ENCODE measurements at regions not wholly inside any gene's neighbourhood (a gene's known extent, or its start where the extent isn't known, plus 50 kb on each side); places are given as distances from the start of the nearest gene placed in this dataset.

GRCh38 chr11:92340839-92341238 lies 116.2 kb downstream of the FAT3 start:
- no peak overlapping the region for H3K4me3 Mint-ChIP-seq
- Histone ChIP-seq H2BK20ac (ENCODE audit: low read depth, low read length, poor library complexity, severe bottlenecking) (no peak overlapping the region), H3K27ac (ENCODE audit: insufficient read length, low read depth, low read length) (no peak overlapping the region), H3T11ph (ENCODE audit: low read length) (no peak overlapping the region), H3K4ac (ENCODE audit: low read depth, low read length) (no peak overlapping the region), H3K27me3 (ENCODE audit: insufficient read depth, low read length) (0 out of 2 replicates have a peak, but pooled peaks cover 2% of the 10 kb centered on the region), H2BK120ac (ENCODE audit: low read depth, low read length, poor library complexity, severe bottlenecking) (no peak overlapping the region), H3K4me2 (ENCODE audit: insufficient read depth, insufficient read length, low read length) (no peak overlapping the region), H4K8ac (replicated peaks; ENCODE audit: insufficient read length, low read depth, low read length) (no peak overlapping the region), H3K14ac (ENCODE audit: insufficient read depth, low read length) (no peak overlapping the region), H3K79me2 (ENCODE audit: insufficient read depth, low read length) (peaks cover 4% of the 10 kb centered on the region; the same call in 1 of the 2 replicates), H3K23me2 (ENCODE audit: insufficient read length, low read depth, low read length, poor library complexity, severe bottlenecking) (no peaks in the 10 kb centered on the region), H3K4me1 (ENCODE audit: insufficient read depth, low read length) (no peaks in the 10 kb centered on the region; the same call in none of the 2 replicates), H2BK12ac (ENCODE audit: insufficient read length, low read depth, low read length) (no peak overlapping the region), H2AFZ (ENCODE audit: low read length) (no peak overlapping the region), H4K91ac (ENCODE audit: insufficient read length, low read depth, low read length) (no peak overlapping the region), H4K5ac (ENCODE audit: insufficient read length, low read depth, low read length) (no peak overlapping the region), H4K20me1 (ENCODE audit: control insufficient read depth, insufficient read depth, insufficient read length) (no peaks in the 10 kb centered on the region), H3K79me1 (ENCODE audit: insufficient read depth, low read depth, low read length, poor library complexity, severe bottlenecking) (no peaks in the 10 kb centered on the region), H3K56ac (ENCODE audit: insufficient read length, low read depth, low read length) (no peak overlapping the region), H2AK5ac (ENCODE audit: insufficient read length, low read length) (no peak overlapping the region), H3K18ac (ENCODE audit: insufficient read length, low read depth, low read length) (no peak overlapping the region), H2BK15ac (ENCODE audit: low read depth, low read length) (no peak overlapping the region), H2BK5ac (ENCODE audit: insufficient read length, low read length) (no peak overlapping the region), H3K23ac (ENCODE audit: insufficient read length, low read depth, low read length) (no peak overlapping the region), H3K9ac (ENCODE audit: extremely low read depth, insufficient read length, low read length) (no peak overlapping the region), H3K9me3 (ENCODE audit: control insufficient read depth, low read depth, low read length) (no peaks in the 10 kb centered on the region)
- no CpG with 5 or more reads among the region's 6 CpGs for WGBS (ENCODE audit: extremely low coverage, insufficient read length, low lambda C conversion rate)
- TF ChIP-seq, protein P1, sequence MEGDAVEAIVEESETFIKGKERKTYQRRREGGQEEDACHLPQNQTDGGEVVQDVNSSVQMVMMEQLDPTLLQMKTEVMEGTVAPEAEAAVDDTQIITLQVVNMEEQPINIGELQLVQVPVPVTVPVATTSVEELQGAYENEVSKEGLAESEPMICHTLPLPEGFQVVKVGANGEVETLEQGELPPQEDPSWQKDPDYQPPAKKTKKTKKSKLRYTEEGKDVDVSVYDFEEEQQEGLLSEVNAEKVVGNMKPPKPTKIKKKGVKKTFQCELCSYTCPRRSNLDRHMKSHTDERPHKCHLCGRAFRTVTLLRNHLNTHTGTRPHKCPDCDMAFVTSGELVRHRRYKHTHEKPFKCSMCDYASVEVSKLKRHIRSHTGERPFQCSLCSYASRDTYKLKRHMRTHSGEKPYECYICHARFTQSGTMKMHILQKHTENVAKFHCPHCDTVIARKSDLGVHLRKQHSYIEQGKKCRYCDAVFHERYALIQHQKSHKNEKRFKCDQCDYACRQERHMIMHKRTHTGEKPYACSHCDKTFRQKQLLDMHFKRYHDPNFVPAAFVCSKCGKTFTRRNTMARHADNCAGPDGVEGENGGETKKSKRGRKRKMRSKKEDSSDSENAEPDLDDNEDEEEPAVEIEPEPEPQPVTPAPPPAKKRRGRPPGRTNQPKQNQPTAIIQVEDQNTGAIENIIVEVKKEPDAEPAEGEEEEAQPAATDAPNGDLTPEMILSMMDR (conservative IDR thresholded peaks at IDR 0.05) = peak; percentile 80
- peaks cover 14 to 16% of the 10 kb centered on the region in 2 experiments for H3K4me1 Mint-ChIP-seq
- H3K9me3 Mint-ChIP-seq = no peaks in the 10 kb centered on the region
- peak; percentile 70 for DNase-seq
- H3K36me3 Mint-ChIP-seq (ENCODE audit: insufficient read depth in 1 of 3, low read depth in 3 of 3) = peaks cover 0 to 3% (median 0%) of the 10 kb centered on the region in 3 experiments; a peak in 1 of 7 replicates
- no peaks in the 10 kb centered on the region for H3K27me3 Mint-ChIP-seq (ENCODE audit: low read depth)
- H3K27ac Mint-ChIP-seq = no peak overlapping the region; a peak in 1 of 7 replicates
